NCI-H1417 (cell line): ENCODE measurements at regions not wholly inside any gene's neighbourhood (a gene's known extent, or its start where the extent isn't known, plus 50 kb on each side); places are given as distances from the start of the nearest gene placed in this dataset.
A peak's percentile ranks its signal among the peaks of the same experiment; 100 is the strongest.
"Not testable (repeated sequence)": the region's sequence is repeated elsewhere in the genome, so short reads cannot be mapped to it uniquely, and the experiment has no call there.

Experiments used
- DNase-seq, 3 experiments: peaks; one replicate each; lab custom pipeline; 2025; lab: John Stamatoyannopoulos, UW

- DNase-seq = no peak
These were observed 970.9 kb downstream of the TBC1D32 start for GRCh38 chr6:120363429-120363828.

- DNase-seq = not testable (repeated sequence)
These were observed 975.7 kb downstream of the TBC1D32 start for GRCh38 chr6:120358535-120358934.

DNA sequence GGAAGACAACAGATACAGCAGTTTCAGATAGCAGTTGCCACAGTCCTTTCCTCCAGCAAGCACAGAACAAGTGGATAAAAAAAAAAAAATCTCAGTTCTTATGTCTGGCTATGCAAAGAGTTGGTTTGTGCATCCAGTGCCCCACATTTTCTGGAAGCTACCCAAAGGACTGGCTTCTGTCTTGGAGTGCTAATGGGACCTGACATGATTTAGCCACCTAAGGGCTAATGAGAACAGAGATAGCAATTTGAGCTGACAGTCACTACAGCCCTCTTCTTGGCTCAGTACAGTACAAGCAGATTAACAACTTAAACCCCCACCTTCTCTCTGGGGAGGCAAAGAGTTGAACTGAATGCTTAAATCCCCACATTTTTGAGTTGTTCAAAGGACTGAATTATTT is 976.8 kb downstream of the TBC1D32 start:
- no peak for DNase-seq

DNA sequence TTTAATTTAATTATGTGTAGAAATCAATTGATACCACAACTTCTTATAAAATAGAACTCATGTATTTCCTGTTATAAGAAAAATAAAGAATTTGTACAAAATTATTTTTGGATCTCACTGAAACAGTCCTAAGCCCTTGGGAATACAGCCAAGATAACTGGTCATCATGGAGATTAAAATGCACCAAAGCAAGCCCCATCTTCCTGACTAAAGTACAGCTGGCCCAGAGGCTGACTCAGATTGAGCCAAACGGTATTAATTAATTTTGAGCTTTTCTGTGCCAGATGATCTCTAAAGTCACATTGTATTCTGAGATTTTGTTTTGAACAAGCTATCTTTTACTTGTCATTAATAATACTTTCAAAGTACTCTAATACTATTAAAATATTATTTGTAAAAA is 978.5 kb downstream of the TBC1D32 start:
- DNase-seq = no peak

DNA sequence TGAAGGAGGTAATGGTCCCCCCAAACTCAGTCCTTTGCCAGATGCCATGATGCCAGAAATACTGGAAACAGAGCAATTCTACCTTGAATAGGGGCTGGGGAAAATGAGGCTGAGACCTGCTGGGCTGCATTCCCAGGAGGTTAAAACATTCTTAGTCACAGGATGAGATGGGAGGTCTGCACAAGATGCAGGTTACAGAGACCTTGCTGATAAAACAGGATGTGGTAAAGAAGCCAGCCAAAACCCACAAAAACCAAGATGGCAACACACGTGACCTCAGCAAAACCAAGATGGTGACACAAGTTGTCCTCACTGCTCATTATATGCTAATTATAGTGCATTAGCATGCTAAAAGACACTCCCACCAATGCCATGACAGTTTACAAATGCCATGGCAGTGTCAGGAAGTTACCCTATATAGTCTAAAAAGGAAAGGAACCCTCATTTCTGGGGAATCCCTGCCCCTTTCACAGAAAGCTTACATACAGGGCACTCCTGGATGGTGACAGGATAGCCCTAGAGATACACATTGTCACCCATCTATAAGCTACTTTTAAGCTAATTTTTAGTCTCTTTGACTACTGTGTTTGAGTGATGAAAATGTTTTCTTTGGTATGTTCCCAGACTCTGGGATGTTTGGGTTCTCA is 979.7 kb downstream of the TBC1D32 start:
- DNase-seq = no peak

- no peak for DNase-seq
These were observed 981.8 kb downstream of the TBC1D32 start for GRCh38 chr6:120352491-120352890.

DNA sequence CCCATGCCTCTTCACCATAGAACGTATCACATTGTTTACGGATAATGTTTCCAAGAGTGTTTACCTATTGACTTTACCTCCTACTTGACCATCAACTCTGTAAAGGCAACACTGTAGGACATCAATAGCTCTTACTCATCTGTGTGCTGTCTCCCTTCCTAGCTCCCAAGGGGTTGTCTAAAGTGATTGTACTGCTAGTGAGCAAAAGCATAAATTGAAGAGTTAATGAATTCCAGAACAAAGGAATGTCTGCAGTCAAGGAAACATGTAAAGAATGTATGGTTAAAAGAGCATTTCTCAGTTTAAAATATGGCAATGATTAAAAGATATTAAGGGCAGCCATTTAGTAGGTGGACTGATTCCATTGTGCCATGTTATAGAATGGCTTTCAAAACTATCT is 985.4 kb downstream of the TBC1D32 start:
- no peak for DNase-seq

GRCh38 chr6:120328521-120328920 is 979.0 kb upstream of the MAN1A1 start:
- no peak for DNase-seq

GRCh38 chr6:120320481-120321162 is 971.1 kb upstream of the MAN1A1 start:
- no peak for DNase-seq

GRCh38 chr6:120304223-120304622 is 954.7 kb upstream of the MAN1A1 start:
- no peak for DNase-seq

GRCh38 chr6:120303527-120303926 is 954.0 kb upstream of the MAN1A1 start:
- peak in 1 of 3 experiments; percentile 42 for DNase-seq

DNA sequence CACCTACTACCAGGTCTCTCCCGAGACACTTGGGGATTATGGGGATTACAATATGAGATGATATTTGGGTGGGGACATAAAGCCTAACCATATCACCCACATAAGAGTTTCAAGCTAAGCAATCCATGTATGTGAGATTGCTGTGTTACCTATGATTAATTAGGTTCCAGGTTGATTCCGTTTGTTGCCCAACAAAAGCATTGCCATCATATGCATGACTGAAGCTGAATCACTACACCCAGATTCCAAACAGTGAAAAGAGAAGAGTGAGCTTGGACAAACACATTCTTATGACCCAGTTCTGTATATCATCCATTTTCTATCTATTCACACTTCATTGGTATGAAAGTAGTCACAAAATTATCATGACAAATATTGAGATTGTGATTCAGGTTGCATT is 952.5 kb upstream of the MAN1A1 start:
- DNase-seq = peak in 1 of 3 experiments; percentile 17

DNA sequence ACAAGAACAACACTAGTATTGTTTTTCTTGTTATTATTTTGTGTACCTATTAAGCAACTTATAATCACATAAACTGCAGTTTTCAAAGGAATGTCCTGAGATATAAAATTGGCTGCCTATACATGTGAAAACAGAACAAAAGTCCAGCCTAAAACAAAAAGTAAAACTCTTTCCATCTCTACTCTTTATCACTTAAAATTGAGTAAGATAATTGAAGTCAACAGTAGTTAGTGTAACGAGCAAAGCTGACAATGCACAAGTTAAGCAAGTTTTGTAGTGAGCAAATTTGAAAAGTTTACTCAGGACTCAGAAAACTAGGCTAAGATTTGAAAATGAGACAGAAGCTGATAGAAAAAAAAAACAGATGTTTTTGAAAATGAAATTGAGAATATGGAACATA is 941.4 kb upstream of the MAN1A1 start:
- DNase-seq = no peak

- no peak for DNase-seq
These were observed 932.4 kb upstream of the MAN1A1 start for GRCh38 chr6:120282005-120282404.

GRCh38 chr6:120279466-120280167 is 930.1 kb upstream of the MAN1A1 start:
- no peak for DNase-seq

- no peak for DNase-seq
These were observed 929.3 kb upstream of the MAN1A1 start for GRCh38 chr6:120278689-120279396.

- no peak for DNase-seq
These were observed 925.0 kb upstream of the MAN1A1 start for GRCh38 chr6:120274547-120274946.

- no peak for DNase-seq
These were observed 923.9 kb upstream of the MAN1A1 start for GRCh38 chr6:120273411-120273810.

DNA sequence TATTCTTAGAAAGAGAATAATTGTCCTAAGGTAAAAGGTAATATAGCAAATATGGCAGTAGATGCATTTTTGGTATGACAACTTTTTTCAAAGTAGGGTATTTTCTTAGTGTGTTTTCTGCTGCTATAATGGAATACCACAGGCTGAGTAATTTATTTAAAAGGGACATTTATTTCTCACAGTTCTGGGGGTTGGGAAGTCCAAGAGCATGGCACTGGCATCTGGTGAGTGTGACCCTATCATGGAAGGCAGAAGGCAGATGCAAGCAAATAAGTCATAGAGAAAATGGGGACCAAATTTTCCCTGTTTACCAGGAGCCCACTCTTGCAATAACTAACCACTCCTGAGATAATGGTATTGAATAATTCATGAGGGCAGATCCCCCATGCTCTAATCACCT is 922.5 kb upstream of the MAN1A1 start:
- DNase-seq = no peak

- DNase-seq = not testable (repeated sequence)
These were observed 918.7 kb upstream of the MAN1A1 start for GRCh38 chr6:120268256-120268655.

GRCh38 chr6:120262354-120262753 is 912.8 kb upstream of the MAN1A1 start:
- DNase-seq = no peak

GRCh38 chr6:120260636-120261035 is 911.1 kb upstream of the MAN1A1 start:
- DNase-seq = no peak

GRCh38 chr6:120254651-120255050 is 905.1 kb upstream of the MAN1A1 start:
- DNase-seq = no peak
